Activated T-helper 17 cell treated with anti-CD3 and anti-CD28 coated beads, Interleukin-2, amount 50 U/mL, for 72 hours (primary cell): ENCODE measurements at regions not wholly inside any gene's neighbourhood (a gene's known extent, or its start where the extent isn't known, plus 50 kb on each side); places are given as distances from the start of the nearest gene placed in this dataset.

ENCODE experiments used
- ATAC-seq: fragments of 150-1000 bp; cut with Tn5 transposase; replicated peaks from 2 replicates; pipeline ENCODE4 v1.10.0; 2021; ENCODE audit warnings: mild to moderate bottlenecking, moderate library complexity
- H3K27ac Mint-ChIP-seq: one replicate; pipeline ENCODE4 v1.8.0; 2022; ENCODE audit warnings: mixed read lengths
- H3K27me3 Mint-ChIP-seq: one replicate; pipeline ENCODE4 v1.8.0; 2022; ENCODE audit warnings: mixed read lengths
- H3K36me3 Mint-ChIP-seq: one replicate; pipeline ENCODE4 v1.8.0; 2022; ENCODE audit warnings: low read depth, mild to moderate bottlenecking, mixed read lengths
- H3K4me1 Mint-ChIP-seq: one replicate; pipeline ENCODE4 v1.8.0; 2022; ENCODE audit warnings: mixed read lengths
- H3K4me3 Mint-ChIP-seq: one replicate; pipeline ENCODE4 v1.8.0; 2022; ENCODE audit warnings: mild to moderate bottlenecking, mixed read lengths
- H3K9me3 Mint-ChIP-seq: one replicate; pipeline ENCODE4 v1.8.0; 2022; ENCODE audit warnings: mixed read lengths

DNA sequence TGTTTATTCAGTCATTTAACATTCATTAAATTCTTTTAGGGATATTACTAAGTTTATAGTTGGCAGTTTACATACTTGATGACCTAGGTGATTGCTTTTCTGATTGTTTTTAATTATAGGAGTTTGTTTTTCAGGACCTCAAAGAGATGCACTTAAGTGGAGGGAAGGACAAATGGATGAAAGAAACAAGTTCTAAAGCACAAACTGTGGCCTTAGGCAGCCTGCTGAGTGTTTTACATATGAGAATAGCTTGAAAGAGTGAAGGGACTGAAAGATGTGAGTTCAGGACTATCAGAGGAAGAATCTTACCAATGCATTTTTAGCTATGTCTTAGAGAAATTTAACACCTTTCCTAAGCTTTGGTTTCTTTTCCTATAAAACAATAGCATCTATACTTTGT lies 402.6 kb downstream of the KLF12 start:
- H3K27ac Mint-ChIP-seq: no peak overlapping the region
- H3K4me1 Mint-ChIP-seq: peaks cover 9% of the 10 kb centered on the region
- no peaks in the 10 kb centered on the region for H3K9me3 Mint-ChIP-seq
- H3K27me3 Mint-ChIP-seq: no peaks in the 10 kb centered on the region
- H3K4me3 Mint-ChIP-seq: no peak overlapping the region
- no peak for ATAC-seq
- H3K36me3 Mint-ChIP-seq: peaks cover 22% of the 10 kb centered on the region

DNA sequence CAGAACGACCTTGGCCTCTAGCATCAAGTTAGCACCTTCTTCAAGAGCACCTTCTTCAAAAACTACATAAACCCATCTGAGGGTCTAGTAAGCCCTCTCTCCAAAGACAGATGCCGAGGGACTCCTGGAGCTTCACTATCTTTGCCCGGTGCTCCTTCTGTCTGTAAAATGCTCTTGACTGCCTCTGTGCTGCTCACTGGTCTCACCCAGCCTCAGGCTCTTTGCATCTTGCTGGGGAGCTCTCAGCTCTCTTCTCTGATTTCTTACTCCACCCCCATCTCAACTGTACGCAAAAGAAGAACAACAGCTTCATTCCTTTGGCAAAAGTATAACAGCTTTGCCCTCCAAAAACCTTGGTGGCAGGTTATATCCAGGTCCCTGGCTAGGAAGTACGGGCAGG lies 404.2 kb downstream of the KLF12 start:
- H3K36me3 Mint-ChIP-seq: peaks cover 22% of the 10 kb centered on the region
- no peaks in the 10 kb centered on the region for H3K9me3 Mint-ChIP-seq
- no peak overlapping the region for H3K4me3 Mint-ChIP-seq
- no peaks in the 10 kb centered on the region for H3K27me3 Mint-ChIP-seq
- H3K27ac Mint-ChIP-seq: no peak overlapping the region
- ATAC-seq: no peak
- H3K4me1 Mint-ChIP-seq: no peaks in the 10 kb centered on the region

DNA sequence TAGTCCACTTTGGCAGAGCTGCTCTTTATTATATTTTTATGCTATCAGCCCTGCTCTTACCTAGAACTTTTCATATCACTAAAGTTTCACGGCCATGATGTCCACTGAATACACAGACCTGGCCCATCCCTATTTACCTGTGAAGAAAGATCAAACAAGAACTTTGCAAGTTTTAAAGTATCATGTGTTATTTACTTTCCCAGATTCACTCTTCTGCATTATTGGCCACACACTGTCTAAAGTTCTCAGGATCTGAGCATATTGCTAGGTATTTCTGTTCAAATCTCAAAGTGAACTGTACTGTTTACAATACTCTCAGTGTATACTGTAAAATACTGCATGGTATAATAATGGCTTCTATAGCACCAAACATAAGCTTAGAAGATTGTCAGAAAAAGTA lies 405.2 kb downstream of the KLF12 start:
- Mint-ChIP-seq H3K27ac (no peak overlapping the region), H3K4me3 (no peak overlapping the region), H3K4me1 (peaks cover under 1% of the 10 kb centered on the region), H3K9me3 (no peaks in the 10 kb centered on the region), H3K36me3 (peaks cover 22% of the 10 kb centered on the region), H3K27me3 (no peaks in the 10 kb centered on the region)
- no peak for ATAC-seq

DNA sequence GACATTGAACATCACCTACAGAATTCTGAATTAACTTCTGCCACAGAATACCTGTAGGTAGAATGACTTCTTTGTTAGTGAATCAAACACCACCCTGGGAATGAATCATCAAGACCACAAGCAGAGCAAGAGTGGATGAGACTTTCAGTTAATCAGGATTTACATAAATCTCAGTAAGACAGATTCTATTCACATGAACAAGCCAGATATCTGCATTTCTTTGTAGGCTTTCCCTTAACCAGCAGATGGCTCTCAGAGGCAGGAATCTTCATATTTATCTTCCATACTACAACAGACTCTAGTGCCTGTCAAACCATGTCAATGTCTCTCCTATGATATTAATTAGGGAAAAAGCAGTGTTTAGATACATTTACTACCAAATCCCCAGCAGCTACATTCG lies 412.1 kb downstream of the KLF12 start:
- H3K36me3 Mint-ChIP-seq: peaks cover 5% of the 10 kb centered on the region

DNA sequence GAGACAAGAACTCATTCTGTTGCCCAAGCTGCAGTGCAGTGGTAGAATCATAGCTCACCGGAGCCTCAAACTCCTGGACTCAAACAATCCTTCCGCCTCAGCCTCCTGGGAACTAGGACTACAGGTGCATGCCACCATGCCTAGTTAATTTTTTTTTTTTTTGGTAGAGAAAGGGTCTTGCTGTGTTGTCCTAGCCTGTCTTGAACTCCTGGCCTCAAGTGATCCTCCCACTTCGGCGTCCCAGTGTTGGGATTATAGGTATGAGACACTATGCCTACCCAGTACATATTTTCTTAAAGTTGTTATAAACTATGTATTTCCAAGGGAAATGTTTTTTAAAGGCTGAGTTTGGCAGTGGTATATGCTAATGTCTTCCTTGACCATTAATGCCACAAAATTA lies 412.6 kb downstream of the KLF12 start:
- H3K9me3 Mint-ChIP-seq: no peaks in the 10 kb centered on the region
- no peak for ATAC-seq
- peaks cover 28% of the 10 kb centered on the region for H3K4me1 Mint-ChIP-seq
- H3K4me3 Mint-ChIP-seq: no peak overlapping the region
- H3K27me3 Mint-ChIP-seq: no peaks in the 10 kb centered on the region
- peaks cover 5% of the 10 kb centered on the region for H3K36me3 Mint-ChIP-seq
- peak overlapping the region; percentile 28 for H3K27ac Mint-ChIP-seq

More for the DNA sequence above, 412.1 kb downstream of the KLF12 start:
- H3K27me3 Mint-ChIP-seq: no peaks in the 10 kb centered on the region
- peaks cover 26% of the 10 kb centered on the region for H3K4me1 Mint-ChIP-seq
- H3K27ac Mint-ChIP-seq: peak overlapping the region; percentile 28
- ATAC-seq: peak; percentile 92
- no peak overlapping the region for H3K4me3 Mint-ChIP-seq
- H3K9me3 Mint-ChIP-seq: no peaks in the 10 kb centered on the region

DNA sequence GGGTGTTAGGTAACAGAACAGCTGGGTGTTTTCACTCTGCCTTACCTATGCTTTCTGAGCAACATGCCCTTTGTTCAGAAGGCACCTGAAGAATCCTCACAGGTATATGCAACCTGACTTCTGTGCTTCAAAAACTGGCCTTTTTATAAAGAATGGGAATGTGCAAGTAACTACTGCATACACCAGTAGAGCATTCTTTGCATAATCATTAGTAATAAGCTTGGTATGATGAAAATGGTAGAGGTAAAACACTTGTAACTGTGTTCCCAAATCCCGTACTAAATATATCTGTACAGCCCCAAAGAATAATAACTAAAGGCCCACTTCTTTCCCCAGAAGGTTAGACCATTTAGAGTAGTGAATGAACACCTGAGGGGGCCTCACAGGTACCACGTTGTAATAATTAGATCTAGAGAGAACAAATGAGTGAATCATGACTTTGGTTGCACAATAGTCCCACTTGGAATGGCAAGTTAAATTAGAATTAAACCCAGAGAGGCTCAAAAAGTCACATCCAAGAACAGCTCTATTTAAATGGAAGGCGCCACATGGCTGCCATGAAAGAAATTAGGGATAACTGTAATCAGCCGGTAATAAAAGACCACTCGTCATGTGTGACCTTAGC lies 413.9 kb downstream of the KLF12 start:
- H3K9me3 Mint-ChIP-seq: no peaks in the 10 kb centered on the region
- H3K4me3 Mint-ChIP-seq: no peak overlapping the region
- no peak for ATAC-seq
- no peaks in the 10 kb centered on the region for H3K27me3 Mint-ChIP-seq
- peaks cover 40% of the 10 kb centered on the region for H3K4me1 Mint-ChIP-seq
- H3K36me3 Mint-ChIP-seq: peaks cover 10% of the 10 kb centered on the region
- H3K27ac Mint-ChIP-seq: no peak overlapping the region

DNA sequence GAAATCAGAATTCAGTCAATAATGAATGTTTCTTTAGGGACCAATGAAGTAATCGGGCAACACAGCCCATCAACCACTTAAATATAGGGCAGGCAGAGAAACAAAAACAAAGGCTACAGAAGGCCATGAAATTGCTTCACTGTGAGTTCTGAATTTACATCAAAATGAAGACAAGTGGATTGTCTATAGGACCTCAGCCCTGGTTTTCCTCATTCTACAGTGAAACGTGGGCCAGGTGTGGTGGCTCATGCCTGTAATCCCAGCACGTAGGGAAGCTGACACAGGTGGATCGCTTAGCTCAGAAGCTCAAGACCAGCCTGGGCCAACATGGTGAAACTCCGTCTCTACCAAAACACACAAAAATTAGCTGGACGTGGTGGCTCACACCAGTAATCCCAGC lies 416.0 kb downstream of the KLF12 start:
- Mint-ChIP-seq H3K4me1 (peaks cover 46% of the 10 kb centered on the region), H3K9me3 (no peaks in the 10 kb centered on the region), H3K36me3 (peaks cover 31% of the 10 kb centered on the region), H3K4me3 (no peak overlapping the region), H3K27me3 (no peaks in the 10 kb centered on the region), H3K27ac (peak overlapping the region; percentile 10)
- ATAC-seq: no peak

DNA sequence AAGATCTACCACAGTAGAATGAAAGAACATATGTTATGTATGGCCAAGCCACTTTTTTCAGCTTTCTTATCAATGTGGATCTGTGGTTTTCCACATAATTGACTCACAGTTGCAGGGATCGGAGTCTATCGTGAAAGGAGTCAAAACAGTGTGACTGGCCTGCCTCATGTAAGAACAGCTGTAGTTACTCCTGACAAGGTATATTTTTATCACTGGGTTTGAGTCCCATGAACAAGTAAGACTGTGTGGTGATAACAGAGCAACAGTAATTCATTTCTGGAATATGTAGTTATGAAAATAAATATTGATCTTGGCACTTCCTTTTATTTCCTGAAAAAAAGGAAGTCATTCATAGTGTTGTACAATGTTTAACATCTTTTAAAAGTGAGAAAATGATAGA lies 416.6 kb downstream of the KLF12 start:
- Mint-ChIP-seq H3K9me3 (no peaks in the 10 kb centered on the region), H3K36me3 (peaks cover 37% of the 10 kb centered on the region), H3K27me3 (no peaks in the 10 kb centered on the region), H3K27ac (peak overlapping the region; percentile 10), H3K4me1 (peaks cover 46% of the 10 kb centered on the region), H3K4me3 (peak overlapping the region; percentile 21)
- ATAC-seq: peak; percentile 66

DNA sequence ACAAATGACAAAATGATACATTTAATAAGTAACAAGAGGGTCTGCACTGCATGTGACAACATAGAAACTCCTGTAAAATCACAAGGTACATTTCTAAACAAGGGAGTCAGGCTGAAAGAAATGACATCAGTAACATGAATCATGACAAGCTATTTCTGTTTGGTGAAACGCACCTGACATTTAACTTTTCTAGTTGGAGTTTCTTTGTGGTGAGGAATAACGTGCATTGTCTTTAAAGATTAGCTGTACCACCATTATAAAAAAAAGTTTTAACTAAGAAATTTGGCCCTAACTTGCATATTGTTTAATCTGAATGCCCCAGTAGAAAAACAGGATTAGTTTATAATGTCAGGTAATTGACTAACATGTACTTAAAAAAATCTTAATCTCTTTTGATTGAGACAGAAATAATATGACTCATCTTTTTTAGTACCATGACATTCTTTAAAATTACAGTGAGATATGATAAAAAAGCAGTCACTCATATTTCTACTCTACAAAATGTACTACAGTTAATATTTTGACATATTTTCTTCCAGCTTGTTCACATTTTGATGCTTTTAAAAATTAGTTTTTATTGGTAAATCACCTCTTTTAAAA lies 418.2 kb downstream of the KLF12 start:
- peaks cover 52% of the 10 kb centered on the region for H3K36me3 Mint-ChIP-seq
- H3K4me1 Mint-ChIP-seq: peaks cover 38% of the 10 kb centered on the region
- H3K27me3 Mint-ChIP-seq: no peaks in the 10 kb centered on the region
- H3K27ac Mint-ChIP-seq: peak overlapping the region; percentile 66
- H3K4me3 Mint-ChIP-seq: peak overlapping the region; percentile 58
- H3K9me3 Mint-ChIP-seq: no peaks in the 10 kb centered on the region
- peak; percentile 62 for ATAC-seq

DNA sequence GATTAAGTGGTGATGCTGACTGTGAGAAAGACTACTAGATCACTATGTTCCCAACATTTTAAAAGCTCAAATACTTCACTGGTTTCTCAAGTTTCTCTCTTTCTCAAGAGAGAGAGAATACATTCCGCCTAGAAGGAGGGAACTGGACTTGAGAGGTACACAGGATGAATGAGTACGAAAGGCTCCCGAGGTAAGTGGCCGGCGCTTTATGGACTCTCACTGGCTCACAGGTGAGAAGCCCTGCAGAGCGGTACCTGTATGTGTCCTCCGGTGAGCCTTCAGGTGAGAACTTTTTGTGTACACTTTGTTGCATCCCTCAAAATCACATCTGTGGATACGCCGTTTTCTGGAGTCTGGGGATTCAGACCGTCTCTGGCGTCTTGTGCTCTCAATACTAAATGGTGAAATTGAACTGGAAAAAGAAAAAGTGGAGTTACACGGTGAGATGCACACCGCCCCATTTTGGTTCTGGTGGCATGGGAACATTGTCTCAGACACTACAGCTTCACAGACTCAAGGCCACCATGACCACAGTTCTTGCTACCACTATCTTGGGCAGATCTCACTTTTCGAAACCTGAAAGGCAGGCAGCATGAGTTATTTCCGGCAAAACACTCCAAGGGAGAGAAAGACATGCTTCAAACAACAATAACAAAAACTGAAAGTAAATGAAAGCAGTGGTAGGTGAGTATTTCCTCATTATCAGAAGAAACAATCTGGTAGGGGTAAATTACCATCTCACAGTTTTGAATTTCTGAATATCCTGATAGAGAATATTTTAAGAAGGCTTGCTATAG lies 418.9 kb downstream of the KLF12 start:
- peak overlapping the region; percentile 66 for H3K27ac Mint-ChIP-seq
- peaks cover 38% of the 10 kb centered on the region for H3K4me1 Mint-ChIP-seq
- peaks cover 58% of the 10 kb centered on the region for H3K36me3 Mint-ChIP-seq
- peak; percentile 85 for ATAC-seq
- H3K4me3 Mint-ChIP-seq: peak overlapping the region; percentile 58
- H3K27me3 Mint-ChIP-seq: no peaks in the 10 kb centered on the region
- no peaks in the 10 kb centered on the region for H3K9me3 Mint-ChIP-seq

DNA sequence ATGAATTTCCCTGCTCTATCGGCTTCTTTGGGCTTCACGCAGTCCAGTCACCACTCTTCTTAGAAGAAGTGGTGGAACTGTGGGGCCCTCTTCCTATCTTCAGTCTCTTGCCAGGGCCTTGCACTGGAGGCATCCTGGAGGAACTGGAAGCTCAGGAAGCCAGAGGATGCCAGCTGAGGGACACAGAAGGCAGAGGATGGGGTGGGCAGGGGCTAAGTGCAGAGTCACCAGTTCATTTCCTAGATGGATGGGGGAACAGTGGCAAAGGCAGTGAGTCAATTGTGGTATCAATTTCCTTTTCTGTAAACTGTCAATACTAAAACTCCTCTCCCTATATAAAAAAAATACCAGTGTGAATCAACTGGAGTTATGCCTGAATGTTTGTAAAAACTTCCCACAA lies 419.7 kb downstream of the KLF12 start:
- Mint-ChIP-seq H3K4me1 (peaks cover 38% of the 10 kb centered on the region), H3K9me3 (no peaks in the 10 kb centered on the region), H3K27me3 (no peaks in the 10 kb centered on the region), H3K27ac (peak overlapping the region; percentile 66), H3K4me3 (peak overlapping the region; percentile 58), H3K36me3 (peaks cover 55% of the 10 kb centered on the region)
- ATAC-seq: peak; percentile 36

DNA sequence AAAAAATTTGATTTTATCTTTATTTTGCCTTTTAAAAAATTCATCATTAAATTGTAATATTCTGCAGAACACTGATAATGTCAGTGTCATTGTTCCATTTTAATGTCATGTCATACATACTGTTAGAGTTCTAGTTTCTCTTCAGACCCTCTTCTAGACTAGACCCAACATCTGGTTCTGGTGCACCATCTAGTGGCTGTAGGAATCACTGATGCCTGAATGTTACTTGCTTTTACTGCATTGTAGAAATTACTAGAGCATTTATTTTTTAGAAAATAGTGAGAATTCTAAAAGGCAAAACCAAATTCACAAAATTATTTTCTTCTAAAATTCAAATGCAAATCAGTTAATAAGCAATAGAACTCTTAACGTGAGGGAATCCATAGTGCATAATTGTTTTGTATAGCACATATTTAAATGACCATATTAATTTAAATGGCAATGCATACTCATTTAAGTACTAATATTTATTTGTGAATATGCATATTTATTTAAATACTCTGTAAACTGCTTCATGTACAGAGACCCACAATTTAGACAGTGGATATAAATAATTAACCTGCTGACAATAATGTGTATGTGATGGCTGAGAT lies 425.7 kb downstream of the KLF12 start:
- ATAC-seq: peak; percentile 49
- Mint-ChIP-seq H3K36me3 (peaks cover 54% of the 10 kb centered on the region), H3K4me3 (no peak overlapping the region), H3K4me1 (peaks cover 12% of the 10 kb centered on the region), H3K27me3 (no peaks in the 10 kb centered on the region), H3K9me3 (no peaks in the 10 kb centered on the region), H3K27ac (no peak overlapping the region)

DNA sequence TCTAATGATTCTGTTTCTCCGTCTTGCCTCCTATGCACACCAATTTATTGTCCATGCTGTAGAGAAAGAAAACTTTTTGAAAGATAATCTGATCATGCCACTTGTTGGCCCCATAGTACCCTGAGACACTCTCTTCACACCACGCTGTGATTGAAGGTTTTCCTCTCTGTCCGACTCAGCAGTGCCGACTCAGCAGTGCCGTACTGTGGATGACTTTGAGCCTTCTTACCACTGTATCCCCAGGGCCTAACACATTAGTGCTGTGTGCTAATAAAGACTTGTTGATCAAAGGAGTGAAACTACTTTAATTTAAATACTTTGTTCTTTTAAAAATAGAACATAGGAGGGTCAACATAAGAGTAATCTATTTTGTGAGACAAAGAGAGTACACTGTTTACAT lies 429.6 kb downstream of the KLF12 start:
- Mint-ChIP-seq H3K4me1 (peaks cover 14% of the 10 kb centered on the region), H3K27me3 (no peaks in the 10 kb centered on the region), H3K4me3 (no peak overlapping the region), H3K9me3 (no peaks in the 10 kb centered on the region), H3K36me3 (peaks cover 35% of the 10 kb centered on the region), H3K27ac (no peak overlapping the region)
- ATAC-seq: no peak

DNA sequence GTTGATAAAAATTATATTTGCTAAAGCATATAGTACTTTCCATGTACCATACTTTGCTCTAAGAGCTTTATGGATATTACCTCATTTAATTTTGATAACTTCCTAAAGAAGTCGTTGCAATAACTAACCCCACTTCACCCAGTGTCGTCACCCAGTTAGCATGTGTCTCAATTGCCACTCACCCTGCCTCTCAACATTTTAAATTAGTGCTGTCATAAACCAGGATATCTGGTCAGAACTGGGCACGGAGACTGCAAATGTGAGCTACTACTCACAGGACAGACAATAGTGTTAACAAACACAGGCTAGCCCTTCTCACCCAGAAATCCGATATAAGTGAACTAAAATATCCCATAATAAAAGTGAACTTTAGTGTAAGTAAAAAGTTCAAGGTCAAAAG lies 430.6 kb downstream of the KLF12 start:
- Mint-ChIP-seq H3K4me1 (peaks cover 14% of the 10 kb centered on the region), H3K27me3 (no peaks in the 10 kb centered on the region), H3K27ac (no peak overlapping the region), H3K36me3 (peaks cover 34% of the 10 kb centered on the region), H3K4me3 (no peak overlapping the region), H3K9me3 (no peaks in the 10 kb centered on the region)
- ATAC-seq: no peak
